Parathyroid adenoma (tissue), 2 donors: ENCODE measurements at regions not wholly inside any gene's neighbourhood (a gene's known extent, or its start where the extent isn't known, plus 50 kb on each side); places are given as distances from the start of the nearest gene placed in this dataset.

Experiments
- H2AFZ ChIP-seq: fragments of 300-600 bp; sonication (generic); one replicate; pipeline ENCODE4 v1.7.0; 2017; ENCODE audit warnings: antibody characterized with exemption, mild to moderate bottlenecking
- H3K27ac ChIP-seq: fragments of 300-600 bp; sonication (generic); one replicate; pipeline ENCODE4 v1.7.0; 2017
- H3K27me3 ChIP-seq: fragments of 300-600 bp; sonication (generic); one replicate; pipeline ENCODE4 v1.7.0; 2017; ENCODE audit warnings: low read length; ENCODE audit not compliant: control insufficient read depth, insufficient read depth
- H3K36me3 ChIP-seq: fragments of 300-600 bp; sonication (generic); one replicate; pipeline ENCODE4 v1.7.0; 2017; ENCODE audit warnings: low read length; ENCODE audit not compliant: control insufficient read depth, insufficient read depth
- H3K4me1 ChIP-seq: fragments of 300-600 bp; sonication (generic); one replicate; pipeline ENCODE4 v1.7.0; 2017; ENCODE audit warnings: control low read depth
- H3K4me2 ChIP-seq: fragments of 300-600 bp; sonication (generic); one replicate; pipeline ENCODE4 v1.7.0; 2017; ENCODE audit warnings: low read length
- H3K4me3 ChIP-seq: fragments of 300-600 bp; sonication (generic); one replicate; pipeline ENCODE4 v1.7.0; 2017; ENCODE audit warnings: low read depth, low read length
- H3K79me2 ChIP-seq: fragments of 300-600 bp; sonication (generic); one replicate; pipeline ENCODE4 v1.7.0; 2017; ENCODE audit warnings: control low read depth
- H3K9ac ChIP-seq: fragments of 300-600 bp; sonication (generic); one replicate; pipeline ENCODE4 v1.7.0; 2017; ENCODE audit warnings: mild to moderate bottlenecking
- H3K9me3 ChIP-seq: fragments of 300-600 bp; sonication (generic); one replicate; pipeline ENCODE4 v1.7.0; 2017; ENCODE audit warnings: low read length; ENCODE audit not compliant: control insufficient read depth
- TF ChIP-seq, protein P1 (sequence below): fragments of 300-600 bp; sonication (generic); IDR thresholded peaks from one replicate; pipeline ENCODE4 v1.7.0; 2017; ENCODE audit warnings: antibody characterized with exemption, mild to moderate bottlenecking
- donor health status: primary hyperparathyroidism.

DNA sequence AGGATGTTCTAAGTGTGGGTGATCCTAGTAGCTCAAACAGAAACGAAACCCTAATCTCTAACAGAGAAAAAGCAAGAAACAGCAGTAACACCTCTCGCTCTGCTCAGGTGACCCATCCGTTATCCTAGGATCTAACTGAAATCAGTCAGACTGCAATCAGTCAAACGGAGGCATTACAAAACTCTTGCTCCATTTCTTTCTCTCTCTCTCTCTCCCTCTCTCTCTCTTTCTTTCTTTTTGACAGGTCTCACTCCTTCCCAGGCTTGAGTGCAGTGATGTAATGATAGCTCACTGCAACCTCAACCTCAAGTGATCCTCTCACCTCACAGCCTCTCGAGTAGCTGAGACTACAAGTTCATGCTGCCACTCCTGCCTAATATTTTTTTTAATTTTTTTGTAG, 1283.5 kb upstream of the CELF2 start:
- H3K27me3 ChIP-seq, result no peaks in the 10 kb centered on the region
- H3K36me3 ChIP-seq, result no peaks in the 10 kb centered on the region
- no peak overlapping the region for H3K27ac ChIP-seq
- no peaks in the 10 kb centered on the region for H3K4me1 ChIP-seq
- H3K4me3 ChIP-seq, result no peak overlapping the region
- H3K4me2 ChIP-seq, result no peak overlapping the region
- TF ChIP-seq, protein P1, sequence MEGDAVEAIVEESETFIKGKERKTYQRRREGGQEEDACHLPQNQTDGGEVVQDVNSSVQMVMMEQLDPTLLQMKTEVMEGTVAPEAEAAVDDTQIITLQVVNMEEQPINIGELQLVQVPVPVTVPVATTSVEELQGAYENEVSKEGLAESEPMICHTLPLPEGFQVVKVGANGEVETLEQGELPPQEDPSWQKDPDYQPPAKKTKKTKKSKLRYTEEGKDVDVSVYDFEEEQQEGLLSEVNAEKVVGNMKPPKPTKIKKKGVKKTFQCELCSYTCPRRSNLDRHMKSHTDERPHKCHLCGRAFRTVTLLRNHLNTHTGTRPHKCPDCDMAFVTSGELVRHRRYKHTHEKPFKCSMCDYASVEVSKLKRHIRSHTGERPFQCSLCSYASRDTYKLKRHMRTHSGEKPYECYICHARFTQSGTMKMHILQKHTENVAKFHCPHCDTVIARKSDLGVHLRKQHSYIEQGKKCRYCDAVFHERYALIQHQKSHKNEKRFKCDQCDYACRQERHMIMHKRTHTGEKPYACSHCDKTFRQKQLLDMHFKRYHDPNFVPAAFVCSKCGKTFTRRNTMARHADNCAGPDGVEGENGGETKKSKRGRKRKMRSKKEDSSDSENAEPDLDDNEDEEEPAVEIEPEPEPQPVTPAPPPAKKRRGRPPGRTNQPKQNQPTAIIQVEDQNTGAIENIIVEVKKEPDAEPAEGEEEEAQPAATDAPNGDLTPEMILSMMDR, result no peak
- H3K9ac ChIP-seq, result no peak overlapping the region
- H3K9me3 ChIP-seq, result no peaks in the 10 kb centered on the region
- peak overlapping the region; percentile 9 for H2AFZ ChIP-seq
- no peaks in the 10 kb centered on the region for H3K79me2 ChIP-seq

DNA sequence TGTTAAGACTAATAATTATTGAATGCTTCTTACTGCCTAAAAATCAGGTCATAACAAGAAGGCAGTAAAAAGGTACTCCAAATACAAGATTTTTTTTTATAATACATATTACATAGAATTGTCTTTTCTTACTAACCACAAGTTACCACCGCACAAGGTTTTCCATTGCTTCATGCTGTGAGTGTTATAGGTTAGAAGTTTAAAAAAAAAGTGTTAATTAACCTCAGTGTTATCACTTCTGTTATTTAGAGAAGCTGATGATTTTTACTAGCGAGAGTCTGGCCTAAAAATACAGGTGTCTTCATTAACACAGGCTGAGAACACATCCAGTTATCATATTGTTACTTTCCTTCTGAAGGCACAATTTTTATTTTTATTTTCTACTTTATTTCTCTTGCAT, 1281.9 kb upstream of the CELF2 start:
- no peak overlapping the region for H2AFZ ChIP-seq
- H3K4me3 ChIP-seq, result no peak overlapping the region
- no peak overlapping the region for H3K9ac ChIP-seq
- TF ChIP-seq, protein P1, result no peak
- no peaks in the 10 kb centered on the region for H3K79me2 ChIP-seq
- H3K27me3 ChIP-seq, result no peaks in the 10 kb centered on the region
- H3K9me3 ChIP-seq, result no peaks in the 10 kb centered on the region
- no peaks in the 10 kb centered on the region for H3K36me3 ChIP-seq
- no peak overlapping the region for H3K4me2 ChIP-seq
- no peaks in the 10 kb centered on the region for H3K4me1 ChIP-seq
- no peak overlapping the region for H3K27ac ChIP-seq

DNA sequence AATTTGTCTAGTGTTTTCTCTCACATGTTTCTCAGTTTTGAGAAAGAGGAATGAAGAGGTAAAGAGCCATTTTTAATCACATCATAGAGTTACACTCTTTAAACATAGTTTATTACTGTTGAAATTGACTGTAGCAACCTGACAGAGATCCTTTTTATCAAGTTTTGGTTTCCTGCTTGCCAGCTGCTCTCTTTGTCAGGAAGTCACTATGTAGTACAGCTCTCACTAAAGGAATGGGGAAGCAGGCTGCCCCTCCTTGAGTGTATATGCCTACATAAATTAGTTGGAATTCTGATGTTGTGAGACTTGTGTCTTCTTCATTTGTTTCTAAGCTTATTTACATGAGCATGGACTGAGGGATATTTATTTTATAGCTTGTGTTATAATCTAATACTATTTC, 1274.0 kb upstream of the CELF2 start:
- Histone ChIP-seq H2AFZ (no peak overlapping the region), H3K36me3 (no peaks in the 10 kb centered on the region), H3K4me3 (no peak overlapping the region), H3K27ac (no peak overlapping the region), H3K79me2 (no peaks in the 10 kb centered on the region), H3K9me3 (no peaks in the 10 kb centered on the region), H3K9ac (no peak overlapping the region), H3K4me1 (no peaks in the 10 kb centered on the region), H3K4me2 (no peak overlapping the region), H3K27me3 (no peaks in the 10 kb centered on the region)
- TF ChIP-seq, protein P1, result no peak

DNA sequence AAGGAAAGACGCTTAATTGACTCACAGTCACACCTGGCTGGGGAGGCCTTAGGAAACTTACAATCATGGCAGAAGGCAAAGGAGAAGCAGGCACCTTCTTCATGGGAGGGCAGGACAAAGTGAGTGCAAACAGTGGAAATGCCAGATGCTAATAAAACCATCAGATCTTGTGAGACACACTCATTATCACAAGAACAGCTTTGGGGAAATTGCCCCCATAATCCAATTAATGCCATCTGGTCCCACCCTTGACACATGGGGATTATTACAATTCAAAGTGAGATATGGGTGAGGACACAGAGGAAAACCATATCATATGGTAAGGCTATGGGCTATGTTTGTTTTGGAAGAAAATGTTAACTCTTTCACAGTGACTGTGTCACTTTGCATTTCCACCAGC, 1272.5 kb upstream of the CELF2 start:
- Histone ChIP-seq H3K36me3 (no peaks in the 10 kb centered on the region), H3K9ac (no peak overlapping the region), H3K27ac (no peak overlapping the region), H3K4me1 (no peaks in the 10 kb centered on the region), H3K9me3 (no peaks in the 10 kb centered on the region), H3K4me3 (no peak overlapping the region), H2AFZ (no peak overlapping the region), H3K4me2 (no peak overlapping the region), H3K27me3 (no peaks in the 10 kb centered on the region), H3K79me2 (no peaks in the 10 kb centered on the region)
- TF ChIP-seq, protein P1, result no peak

DNA sequence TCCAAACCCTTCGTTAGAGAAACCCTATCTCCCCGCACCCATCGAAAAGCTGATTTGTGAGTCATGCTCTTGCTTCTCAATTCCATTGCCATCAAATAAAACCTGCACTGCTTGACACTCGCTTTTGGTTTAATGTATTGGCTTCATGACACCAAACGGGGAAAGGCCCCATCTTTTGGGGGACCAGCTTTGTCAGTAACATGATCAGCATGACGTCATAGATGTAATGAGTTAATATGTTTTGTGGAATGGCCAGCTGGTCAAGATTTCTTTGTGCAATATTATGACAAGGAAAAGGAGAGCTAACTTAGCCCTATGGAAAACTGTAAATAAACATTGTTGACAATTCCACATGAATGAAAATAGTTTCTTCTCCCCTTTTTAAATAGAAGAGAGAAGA, 1260.5 kb upstream of the CELF2 start:
- H3K9ac ChIP-seq, result no peak overlapping the region
- H2AFZ ChIP-seq, result no peak overlapping the region
- no peaks in the 10 kb centered on the region for H3K9me3 ChIP-seq
- H3K27me3 ChIP-seq, result no peaks in the 10 kb centered on the region
- TF ChIP-seq, protein P1, result no peak
- no peak overlapping the region for H3K4me2 ChIP-seq
- H3K27ac ChIP-seq, result no peak overlapping the region
- no peaks in the 10 kb centered on the region for H3K79me2 ChIP-seq
- H3K36me3 ChIP-seq, result no peaks in the 10 kb centered on the region
- H3K4me3 ChIP-seq, result no peak overlapping the region
- H3K4me1 ChIP-seq, result no peaks in the 10 kb centered on the region
